Spleen (tissue), 7 donors: ENCODE measurements at regions not wholly inside any gene's neighbourhood (a gene's known extent, or its start where the extent isn't known, plus 50 kb on each side); places are given as distances from the start of the nearest gene placed in this dataset.

Experiments used
- CTCF ChIP-seq, 11 experiments: fragments of 200-600 bp in 7 of 11; fragments of 450-650 bp in 4 of 11; sonication (generic) in 4 of 11; IDR thresholded peaks in 8 of 11; conservative IDR thresholded peaks in 3 of 11; 1 replicate in 7 of 11; 2 replicates in 4 of 11; pipeline versions ENCODE4 v1.4.0 to v1.8.0; 2016 to 2021; ENCODE audit warnings: antibody characterized with exemption in 11 of 11, inconsistent platforms in 4 of 11, mild to moderate bottlenecking in 1 of 11
- POLR2A ChIP-seq, 3 donors: fragments of 450-650 bp; IDR thresholded peaks; one replicate each; pipeline ENCODE4 v1.5.1; 2017; ENCODE audit warnings: antibody characterized with exemption in 3 of 3, mild to moderate bottlenecking in 1 of 3
- donor health status: DM: no; HTN: no; CAD: no; lungs with moderate emphysema.
- donor health status: DM: no; HTN: no; CAD: no.
- donor health status: DM: no; HTN: no; CAD: no.

- no peak for TF ChIP-seq POLR2A (IDR thresholded peaks at IDR 0.05)
- TF ChIP-seq CTCF (IDR thresholded peaks at IDR 0.05 in 8 of 11, conservative IDR thresholded peaks at IDR 0.05 in 3 of 11), result no peak
These were observed 121.4 kb downstream of the MRPL39 start for GRCh38 chr21:25485914-25486313.
